HUDEP-2 (cell line): ENCODE measurements at regions not wholly inside any gene's neighbourhood (a gene's known extent, or its start where the extent isn't known, plus 50 kb on each side); places are given as distances from the start of the nearest gene placed in this dataset.

ENCODE experiments used
- DNase-seq, 76 experiments: peaks; one replicate each; lab custom pipeline; 2025; ENCODE audit not compliant: unreplicated experiment in 76 of 76; lab: John Stamatoyannopoulos, UW

- no peak for DNase-seq
Observed at GRCh38 chr5:96340357-96340756, 92.7 kb downstream of the PCSK1 start.

GRCh38 chr5:96339862-96340261, 93.2 kb downstream of the PCSK1 start:
- no peak for DNase-seq

GRCh38 chr5:96338624-96339415, 94.2 kb downstream of the PCSK1 start:
- DNase-seq: no peak

GRCh38 chr5:96338091-96338490, 95.0 kb downstream of the PCSK1 start:
- no peak for DNase-seq

- DNase-seq: no peak
Observed at GRCh38 chr5:96337048-96337781, 95.8 kb downstream of the PCSK1 start.

GRCh38 chr5:96336351-96336985, 96.6 kb downstream of the PCSK1 start:
- peak in 53 of 76 experiments; percentile 2 to 70 (median 30) for DNase-seq

GRCh38 chr5:96335873-96336272, 97.2 kb downstream of the PCSK1 start:
- DNase-seq: no peak

- DNase-seq: no peak
Observed at GRCh38 chr5:96333391-96333790, 99.7 kb downstream of the PCSK1 start.

GRCh38 chr5:96332535-96333366, 100.3 kb downstream of the PCSK1 start:
- DNase-seq: no peak

- no peak for DNase-seq
Observed at GRCh38 chr5:96331681-96332361, 101.2 kb downstream of the PCSK1 start.

GRCh38 chr5:96331210-96331609, 101.8 kb downstream of the PCSK1 start:
- DNase-seq: no peak

- no peak for DNase-seq
Observed at GRCh38 chr5:96330530-96331140, 102.4 kb downstream of the PCSK1 start.

GRCh38 chr5:96329886-96330529, 103.0 kb downstream of the PCSK1 start:
- DNase-seq: no peak

- DNase-seq: no peak
Observed at GRCh38 chr5:96329289-96329688, 103.8 kb downstream of the PCSK1 start.

GRCh38 chr5:96327722-96328121, 105.3 kb downstream of the PCSK1 start:
- DNase-seq: no peak

GRCh38 chr5:96326902-96327301, 106.1 kb downstream of the PCSK1 start:
- no peak for DNase-seq

GRCh38 chr5:96324708-96325107, 108.3 kb downstream of the PCSK1 start:
- DNase-seq: no peak

- no peak for DNase-seq
Observed at GRCh38 chr5:96322865-96323264, 110.2 kb downstream of the PCSK1 start.

- DNase-seq: no peak
Observed at GRCh38 chr5:96322217-96322616, 110.8 kb downstream of the PCSK1 start.
